Pancreas (tissue), 10 donors: ENCODE measurements at regions not wholly inside any gene's neighbourhood (a gene's known extent, or its start where the extent isn't known, plus 50 kb on each side); places are given as distances from the start of the nearest gene placed in this dataset.

Source experiments
- ATAC-seq, 4 donors: fragments of 200-7000 bp; cut with Tn5 transposase; one replicate each; pipeline versions ENCODE4 v1.8.0 to v1.9.1; 2020; ENCODE audit warnings: mild to moderate bottlenecking in 4 of 4, moderate library complexity in 4 of 4
- DNase-seq, 6 donors: peaks; one replicate each; pipeline ENCODE4 v3.0.0-alpha.2; 2020
- FAIRE-seq: peaks from 2 replicates; lab custom pipeline; 2012; peaks lifted over from hg19 to GRCh38; lab: Jason Lieb, UNC
- H3K27ac ChIP-seq, 4 donors: fragments of 200-600 bp; sonication (generic); 1 replicate in 3 of 4; 2 replicates in 1 of 4; pipeline versions ENCODE4 v1.5.0 to v1.8.0; 2020
- H3K27me3 ChIP-seq, 4 donors: fragments of 200-600 bp; one replicate each; pipeline ENCODE4 v1.8.0; 2021
- H3K36me3 ChIP-seq, 3 donors: fragments of 200-600 bp; sonication (generic) in 1 of 3; one replicate each; pipeline versions ENCODE4 v1.5.0 to v1.8.0; 2020 to 2021
- H3K4me1 ChIP-seq, 3 donors: fragments of 200-600 bp; one replicate each; pipeline ENCODE4 v1.8.0; 2021
- H3K4me3 ChIP-seq, 4 donors: fragments of 200-600 bp; sonication (generic) in 2 of 4; one replicate each; pipeline versions ENCODE4 v1.5.0 to v1.8.0; 2020 to 2021
- H3K9me3 ChIP-seq, 4 donors: fragments of 200-600 bp; one replicate each; pipeline ENCODE4 v1.8.0; 2021
- CTCF ChIP-seq, 4 donors: fragments of 200-600 bp; sonication (generic) in 3 of 4; IDR thresholded peaks; one replicate each; pipeline versions ENCODE4 v1.5.0 to v1.8.0; 2021; ENCODE audit warnings: antibody characterized with exemption in 4 of 4
- WGBS, 2 donors: extraction: QIAGEN DNeasy Blood & Tissue Kit; methylation state at CpG; one replicate each; pipeline ENCODE4 v1.1.7; 2013; 5-methylcytosine and 5-hydroxymethylcytosine counted together
- intact Hi-C, 3 donors: fragments of 100-400 bp; cut with DNase I; formaldehyde crosslinking; loops; one replicate each; pipeline versions ENCODE4 v1.11.1 to v1.14.2; 2022
- donor health status: healthy with polysubstance abuse.
- donor health status: DM: no; HTN: no; CAD: no; lungs with moderate emphysema.
- donor health status: DM: no; HTN: no; CAD: no.
- donor health status: control.
- donor health status: control.
- donor health status: Bipolar disorder and iron deficiency.
- donor health status: DM: yes; HTN: yes; CAD: no.
- donor health status: DM: no; HTN: no; CAD: no.
- donor health status: DM: no; HTN: no; CAD: no.
- donor health status: DM: yes; HTN: yes; CAD: no.

GRCh38 chr15:68492855-68493254 is 60.9 kb upstream of the ITGA11 start:
- ATAC-seq, result peak in 2 of 4 donors; percentile 11 to 19
- 58 to 60% methylated on average over 4 of the region's 4 CpGs for WGBS, 2 donors

GRCh38 chr15:68493629-68494028 is 61.7 kb upstream of the ITGA11 start:
- Histone ChIP-seq H3K9me3 (no peaks in the 10 kb centered on the region), H3K4me3 (no peak overlapping the region), H3K27ac (no peak overlapping the region), H3K36me3 (no peaks in the 10 kb centered on the region), H3K27me3 (no peaks in the 10 kb centered on the region), H3K4me1 (no peaks in the 10 kb centered on the region)
- intact Hi-C loops, result no loop called here
- FAIRE-seq (no peak), DNase-seq (no peak), ATAC-seq (no peak)
- no peak for TF ChIP-seq CTCF (IDR thresholded peaks at IDR 0.05)
- 77 to 84% methylated on average over 3 of the region's 3 CpGs for WGBS, 2 donors

More at GRCh38 chr15:68492855-68493254, 60.9 kb upstream of the ITGA11 start:
- Histone ChIP-seq H3K4me3 (no peak overlapping the region), H3K9me3 (no peaks in the 10 kb centered on the region), H3K27me3 (no peaks in the 10 kb centered on the region), H3K36me3 (no peaks in the 10 kb centered on the region), H3K27ac (no peak overlapping the region), H3K4me1 (no peaks in the 10 kb centered on the region)
- FAIRE-seq, result no peak
- intact Hi-C loops, result no loop called here
- TF ChIP-seq CTCF (IDR thresholded peaks at IDR 0.05), result no peak
- DNase-seq, result no peak

- WGBS, 2 donors, result 62 to 78% methylated on average over 2 of the region's 2 CpGs
- TF ChIP-seq CTCF (IDR thresholded peaks at IDR 0.05), result no peak
- Histone ChIP-seq H3K36me3 (no peaks in the 10 kb centered on the region), H3K4me3 (no peak overlapping the region), H3K9me3 (no peaks in the 10 kb centered on the region), H3K27me3 (no peaks in the 10 kb centered on the region), H3K27ac (no peak overlapping the region), H3K4me1 (no peaks in the 10 kb centered on the region)
- intact Hi-C loops, result no loop called here
- no peak for DNase-seq
- no peak for ATAC-seq
- no peak for FAIRE-seq
Observed at GRCh38 chr15:68494573-68495110, 62.7 kb upstream of the ITGA11 start.

GRCh38 chr15:68495221-68495950 is 63.4 kb upstream of the ITGA11 start:
- Histone ChIP-seq H3K27me3 (no peaks in the 10 kb centered on the region), H3K4me1 (no peaks in the 10 kb centered on the region), H3K36me3 (no peaks in the 10 kb centered on the region), H3K27ac (no peak overlapping the region), H3K9me3 (no peaks in the 10 kb centered on the region), H3K4me3 (no peak overlapping the region)
- DNase-seq, result no peak
- ATAC-seq, result no peak
- FAIRE-seq, result no peak
- intact Hi-C loops, result no loop called here
- no peak for TF ChIP-seq CTCF (IDR thresholded peaks at IDR 0.05)
- WGBS, 2 donors, result 52 to 70% methylated on average over 1 of the region's 1 CpG
